CD4-positive, alpha-beta memory T cell (primary cell): ENCODE measurements at regions not wholly inside any gene's neighbourhood (a gene's known extent, or its start where the extent isn't known, plus 50 kb on each side); places are given as distances from the start of the nearest gene placed in this dataset.

Source experiments
- CTCF ChIA-PET: fragments of 350-600 bp; sonication (Branson Sonifier 250); formaldehyde crosslinking; loops from one replicate; lab custom pipeline; 2021; ENCODE audit warnings: inconsistent platforms; ENCODE audit not compliant: partially characterized antibody; lab: Charles Lee
- POLR2A ChIA-PET: fragments of 350-600 bp; sonication (Branson Sonifier 250); formaldehyde crosslinking; loops from one replicate; lab custom pipeline; 2021; ENCODE audit not compliant: partially characterized antibody; lab: Charles Lee
- DNase-seq, 5 donors: peaks; one replicate each; pipeline versions ENCODE4 v3.0.0 to v3.0.0-alpha.2; 2020 to 2022; ENCODE audit warnings: mixed read lengths in 1 of 5
- H3K27ac ChIP-seq: one replicate; pipeline ENCODE4 v1.7.0; 2013; ENCODE audit warnings: low read depth, low read length
- H3K27me3 ChIP-seq: 2 replicates; pipeline ENCODE4 v1.7.0; 2013; ENCODE audit warnings: mild to moderate bottlenecking, low read length, moderate library complexity; ENCODE audit not compliant: insufficient read depth
- H3K36me3 ChIP-seq: 2 replicates; pipeline ENCODE4 v1.7.0; 2013; ENCODE audit warnings: mild to moderate bottlenecking, low read length, moderate library complexity; ENCODE audit not compliant: insufficient read depth
- H3K4me1 ChIP-seq: 2 replicates; pipeline ENCODE4 v1.7.0; 2013; ENCODE audit warnings: mild to moderate bottlenecking, low read length, moderate library complexity; ENCODE audit not compliant: insufficient read depth
- H3K4me3 ChIP-seq, 2 donors: one replicate each; pipeline ENCODE4 v1.7.0; 2013; ENCODE audit warnings: low read length in 2 of 2, mild to moderate bottlenecking in 1 of 2
- H3K9me3 ChIP-seq, 2 donors: one replicate each; pipeline ENCODE4 v1.7.0; 2013; ENCODE audit warnings: low read length in 2 of 2, control low read depth in 1 of 2; ENCODE audit not compliant: control insufficient read depth in 1 of 2
- H3K27ac Mint-ChIP-seq, 7 donors: one replicate each; pipeline ENCODE4 v1.8.0; 2020 to 2021; ENCODE audit warnings: mixed read lengths in 7 of 7, mild to moderate bottlenecking in 6 of 7, inconsistent platforms in 3 of 7, moderate library complexity in 3 of 7
- H3K27me3 Mint-ChIP-seq, 2 donors: one replicate each; pipeline ENCODE4 v1.8.0; 2020 to 2021; ENCODE audit warnings: mixed read lengths in 2 of 2
- H3K36me3 Mint-ChIP-seq, 2 donors: one replicate each; pipeline ENCODE4 v1.8.0; 2020 to 2021; ENCODE audit warnings: mixed read lengths in 2 of 2, inconsistent platforms in 1 of 2, mild to moderate bottlenecking in 1 of 2
- H3K4me1 Mint-ChIP-seq, 4 donors: one replicate each; pipeline ENCODE4 v1.8.0; 2020 to 2021; ENCODE audit warnings: mixed read lengths in 4 of 4, mild to moderate bottlenecking in 1 of 4
- H3K4me3 Mint-ChIP-seq, 8 donors: one replicate each; pipeline ENCODE4 v1.8.0; 2020 to 2021; ENCODE audit warnings: mixed read lengths in 8 of 8, mild to moderate bottlenecking in 7 of 8, moderate library complexity in 6 of 8, inconsistent platforms in 3 of 8
- H3K9me3 Mint-ChIP-seq, 8 donors: one replicate each; pipeline ENCODE4 v1.8.0; 2020 to 2021; ENCODE audit warnings: mixed read lengths in 8 of 8, mild to moderate bottlenecking in 5 of 8, inconsistent platforms in 3 of 8, moderate library complexity in 1 of 8
- intact Hi-C: fragments of 100-400 bp; cut with micrococcal nuclease; formaldehyde crosslinking; loops from one replicate; pipeline ENCODE4 v1.15.1; 2023

- Mint-ChIP-seq H3K4me1 (no peaks in the 10 kb centered on the region), H3K27ac (no peak overlapping the region), H3K27me3 (no peaks in the 10 kb centered on the region), H3K9me3 (peaks cover 3 to 23% (median 6%) of the 10 kb centered on the region in 8 donors), H3K4me3 (no peak overlapping the region), H3K36me3 (no peaks in the 10 kb centered on the region)
- no peaks in the 10 kb centered on the region for H3K4me1 ChIP-seq
- no peaks in the 10 kb centered on the region for H3K9me3 ChIP-seq
- H3K27ac ChIP-seq, result no peak overlapping the region
- no peak overlapping the region for H3K4me3 ChIP-seq
- POLR2A ChIA-PET, result no interaction called here
- CTCF ChIA-PET, result no interaction called here
- no peaks in the 10 kb centered on the region for H3K36me3 ChIP-seq
- H3K27me3 ChIP-seq, result no peaks in the 10 kb centered on the region
- no peak for DNase-seq
- intact Hi-C loops, result no loop called here
Observed at GRCh38 chr4:22129454-22130029, 181.0 kb upstream of the KCNIP4 start.

- Mint-ChIP-seq H3K27me3 (no peaks in the 10 kb centered on the region), H3K4me1 (no peaks in the 10 kb centered on the region), H3K27ac (no peak overlapping the region), H3K9me3 (peaks cover 3 to 35% (median 17%) of the 10 kb centered on the region in 8 donors), H3K4me3 (no peak overlapping the region), H3K36me3 (no peaks in the 10 kb centered on the region)
- no peak for DNase-seq
- H3K4me3 ChIP-seq, result no peak overlapping the region
- H3K36me3 ChIP-seq, result no peaks in the 10 kb centered on the region
- ChIA-PET CTCF (no interaction called here), POLR2A (no interaction called here)
- intact Hi-C loops, result no loop called here
- H3K4me1 ChIP-seq, result no peaks in the 10 kb centered on the region
- H3K9me3 ChIP-seq, result no peaks in the 10 kb centered on the region
- no peak overlapping the region for H3K27ac ChIP-seq
- no peaks in the 10 kb centered on the region for H3K27me3 ChIP-seq
Observed at GRCh38 chr4:22122062-22122461, 173.5 kb upstream of the KCNIP4 start.

GRCh38 chr4:22115262-22115661 lies 166.7 kb upstream of the KCNIP4 start:
- no peak overlapping the region for H3K4me3 Mint-ChIP-seq
- ChIA-PET CTCF (no interaction called here), POLR2A (no interaction called here)
- Histone ChIP-seq H3K36me3 (no peaks in the 10 kb centered on the region), H3K9me3 (no peaks in the 10 kb centered on the region), H3K27ac (no peak overlapping the region), H3K4me1 (no peaks in the 10 kb centered on the region), H3K4me3 (no peak overlapping the region), H3K27me3 (no peaks in the 10 kb centered on the region)
- intact Hi-C loops, result no loop called here
- DNase-seq, result no peak
- no peaks in the 10 kb centered on the region for H3K36me3 Mint-ChIP-seq
- H3K4me1 Mint-ChIP-seq, result no peaks in the 10 kb centered on the region
- H3K27ac Mint-ChIP-seq, result no peak overlapping the region
- H3K27me3 Mint-ChIP-seq, result no peaks in the 10 kb centered on the region
- H3K9me3 Mint-ChIP-seq, result peaks cover 0 to 22% (median 8%) of the 10 kb centered on the region in 8 donors

- Histone ChIP-seq H3K27me3 (no peaks in the 10 kb centered on the region), H3K27ac (no peak overlapping the region), H3K36me3 (no peaks in the 10 kb centered on the region), H3K9me3 (no peaks in the 10 kb centered on the region), H3K4me1 (no peaks in the 10 kb centered on the region), H3K4me3 (no peak overlapping the region)
- Mint-ChIP-seq H3K36me3 (no peaks in the 10 kb centered on the region), H3K27ac (no peak overlapping the region), H3K4me1 (no peaks in the 10 kb centered on the region), H3K9me3 (peaks cover 0 to 8% (median under 1%) of the 10 kb centered on the region in 8 donors), H3K27me3 (no peaks in the 10 kb centered on the region), H3K4me3 (no peak overlapping the region)
- intact Hi-C loops, result no loop called here
- POLR2A ChIA-PET, result no interaction called here
- CTCF ChIA-PET, result no interaction called here
- no peak for DNase-seq
Observed at GRCh38 chr4:22103768-22104167, 155.2 kb upstream of the KCNIP4 start.

GRCh38 chr4:22099896-22100295 lies 151.3 kb upstream of the KCNIP4 start:
- Mint-ChIP-seq H3K36me3 (no peaks in the 10 kb centered on the region), H3K27me3 (no peaks in the 10 kb centered on the region), H3K4me1 (no peaks in the 10 kb centered on the region), H3K27ac (no peak overlapping the region), H3K9me3 (peaks cover 0 to 16% (median 3%) of the 10 kb centered on the region in 8 donors), H3K4me3 (no peak overlapping the region)
- Histone ChIP-seq H3K9me3 (no peaks in the 10 kb centered on the region), H3K27me3 (no peaks in the 10 kb centered on the region), H3K4me3 (no peak overlapping the region), H3K4me1 (no peaks in the 10 kb centered on the region), H3K36me3 (no peaks in the 10 kb centered on the region), H3K27ac (no peak overlapping the region)
- intact Hi-C loops, result no loop called here
- ChIA-PET CTCF (no interaction called here), POLR2A (no interaction called here)
- no peak for DNase-seq

GRCh38 chr4:22097596-22097995 lies 149.0 kb upstream of the KCNIP4 start:
- Mint-ChIP-seq H3K27me3 (no peaks in the 10 kb centered on the region), H3K4me1 (no peaks in the 10 kb centered on the region), H3K36me3 (no peaks in the 10 kb centered on the region), H3K9me3 (peaks cover 0 to 13% (median 4%) of the 10 kb centered on the region in 8 donors), H3K4me3 (no peak overlapping the region), H3K27ac (no peak overlapping the region)
- POLR2A ChIA-PET, result no interaction called here
- H3K4me3 ChIP-seq, result no peak overlapping the region
- H3K36me3 ChIP-seq, result no peaks in the 10 kb centered on the region
- H3K9me3 ChIP-seq, result no peaks in the 10 kb centered on the region
- H3K27me3 ChIP-seq, result no peaks in the 10 kb centered on the region
- DNase-seq, result no peak
- intact Hi-C loops, result no loop called here
- H3K27ac ChIP-seq, result no peak overlapping the region
- H3K4me1 ChIP-seq, result no peaks in the 10 kb centered on the region
- CTCF ChIA-PET, result no interaction called here

GRCh38 chr4:22094217-22094616 lies 145.6 kb upstream of the KCNIP4 start:
- Histone ChIP-seq H3K27ac (no peak overlapping the region), H3K27me3 (no peaks in the 10 kb centered on the region), H3K36me3 (no peaks in the 10 kb centered on the region), H3K4me1 (no peaks in the 10 kb centered on the region), H3K4me3 (no peak overlapping the region), H3K9me3 (peaks cover 0 to 3% of the 10 kb centered on the region in 2 donors)
- H3K27me3 Mint-ChIP-seq, result no peaks in the 10 kb centered on the region
- intact Hi-C loops, result no loop called here
- ChIA-PET CTCF (no interaction called here), POLR2A (no interaction called here)
- H3K36me3 Mint-ChIP-seq, result no peaks in the 10 kb centered on the region
- H3K4me1 Mint-ChIP-seq, result no peaks in the 10 kb centered on the region
- H3K9me3 Mint-ChIP-seq, result peaks cover 0 to 16% (median 4%) of the 10 kb centered on the region in 8 donors
- H3K4me3 Mint-ChIP-seq, result no peak overlapping the region
- no peak overlapping the region for H3K27ac Mint-ChIP-seq
- DNase-seq, result no peak

GRCh38 chr4:22093126-22093525 lies 144.6 kb upstream of the KCNIP4 start:
- POLR2A ChIA-PET, result no interaction called here
- intact Hi-C loops, result no loop called here
- H3K4me3 ChIP-seq, result no peak overlapping the region
- CTCF ChIA-PET, result no interaction called here
- H3K27ac ChIP-seq, result no peak overlapping the region
- no peaks in the 10 kb centered on the region for H3K27me3 ChIP-seq
- peaks cover 0 to 17% (median 4%) of the 10 kb centered on the region in 8 donors for H3K9me3 Mint-ChIP-seq
- H3K4me3 Mint-ChIP-seq, result no peak overlapping the region
- H3K36me3 ChIP-seq, result no peaks in the 10 kb centered on the region
- no peak for DNase-seq
- H3K4me1 ChIP-seq, result no peaks in the 10 kb centered on the region
- H3K27ac Mint-ChIP-seq, result no peak overlapping the region
- H3K27me3 Mint-ChIP-seq, result no peaks in the 10 kb centered on the region
- H3K9me3 ChIP-seq, result peaks cover 0 to 3% of the 10 kb centered on the region in 2 donors
- no peaks in the 10 kb centered on the region for H3K36me3 Mint-ChIP-seq
- H3K4me1 Mint-ChIP-seq, result no peaks in the 10 kb centered on the region
